ENCODE measurements at regions not wholly inside any gene's neighbourhood (a gene's known extent, or its start where the extent isn't known, plus 50 kb on each side); places are given as distances from the start of the nearest gene placed in this dataset.

DNA sequence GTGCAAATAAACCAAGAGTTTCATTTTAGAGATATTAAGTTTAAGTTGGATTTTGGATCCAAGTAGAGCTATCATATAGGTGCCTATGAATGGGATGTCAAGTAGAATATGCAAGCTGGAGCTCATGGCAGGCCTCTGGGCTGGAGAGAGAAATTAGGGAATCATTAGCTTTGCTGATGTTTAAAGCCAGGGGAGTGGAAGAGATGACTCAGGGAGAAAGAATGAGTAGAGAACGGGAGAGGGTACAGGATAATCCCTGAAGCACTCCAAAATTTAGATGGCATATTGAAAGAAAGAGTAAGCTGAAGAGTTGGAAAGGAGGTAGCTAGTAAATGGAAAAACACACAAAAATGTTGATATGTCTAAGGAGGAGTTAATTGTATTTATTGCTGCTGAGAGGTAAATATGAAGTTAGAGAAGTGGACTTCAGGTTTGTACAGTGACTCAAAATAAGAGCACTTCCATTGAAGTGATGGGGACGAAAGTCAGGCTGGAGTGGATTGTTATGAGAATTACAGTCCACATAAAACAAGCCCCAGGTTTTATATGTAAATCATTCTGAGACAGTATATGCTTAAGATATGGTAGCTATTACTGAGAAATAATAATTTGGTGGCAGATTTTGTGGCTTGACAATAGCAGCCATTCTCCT is 72.5 kb upstream of the GRXCR1 start:
- Histone ChIP-seq H3K36me3 (ENCODE audit: insufficient read depth, low read length) (no peaks in the 10 kb centered on the region), H3K4me3 (ENCODE audit: low read length) (no peak overlapping the region), H3K27ac (ENCODE audit: low read length) (no peak overlapping the region), H3K79me2 (replicated peaks; ENCODE audit: insufficient read depth, low read length) (no peaks in the 10 kb centered on the region), H3K9me2 (ENCODE audit: insufficient read depth, low read length) (no peaks in the 10 kb centered on the region), H3K9me3 (ENCODE audit: low read length) (no peaks in the 10 kb centered on the region), H4K20me1 (ENCODE audit: insufficient read depth) (no peaks in the 10 kb centered on the region), H3F3A (ENCODE audit: insufficient read depth, low read length, poor library complexity, severe bottlenecking) (no peaks in the 10 kb centered on the region), H3K4me2 (ENCODE audit: low read length) (no peak overlapping the region), H3K27me3 (ENCODE audit: insufficient read depth, low read depth, low read length) (no peaks in the 10 kb centered on the region), H3K9ac (ENCODE audit: low read length) (no peak overlapping the region), H2AFZ (ENCODE audit: low read depth, low read length) (no peak overlapping the region)
- TF ChIP-seq RAD21 (conservative IDR thresholded peaks at IDR 0.05), result no peak

DNA sequence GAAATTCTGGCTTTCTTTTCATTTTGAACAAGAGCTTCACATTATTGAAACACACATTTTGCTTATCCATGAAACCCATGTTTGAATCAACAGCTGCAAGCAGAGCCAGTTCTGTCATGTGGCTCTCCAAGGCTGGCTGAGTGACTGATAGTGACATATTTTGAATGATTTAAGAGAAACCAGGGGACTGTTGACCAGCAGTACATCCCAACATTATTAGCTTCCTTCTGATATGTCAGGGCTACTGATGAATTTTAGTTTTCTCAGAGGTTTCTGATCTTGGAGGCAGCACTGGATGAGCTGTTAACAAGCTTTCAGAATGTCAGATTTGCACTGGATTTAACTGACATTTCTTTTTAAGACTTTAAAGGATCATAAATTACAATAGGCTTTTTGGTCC is 74.6 kb upstream of the GRXCR1 start:
- H4K20me1 ChIP-seq (ENCODE audit: insufficient read depth), result no peaks in the 10 kb centered on the region
- no peak overlapping the region for H3K4me2 ChIP-seq (ENCODE audit: low read length)
- H3K9me3 ChIP-seq (ENCODE audit: low read length), result no peaks in the 10 kb centered on the region
- no peaks in the 10 kb centered on the region for H3K36me3 ChIP-seq (ENCODE audit: insufficient read depth, low read length)
- H3K27me3 ChIP-seq (ENCODE audit: insufficient read depth, low read depth, low read length), result no peaks in the 10 kb centered on the region
- H3K79me2 ChIP-seq (replicated peaks; ENCODE audit: insufficient read depth, low read length), result no peaks in the 10 kb centered on the region
- H2AFZ ChIP-seq (ENCODE audit: low read depth, low read length), result no peak overlapping the region
- H3K9ac ChIP-seq (ENCODE audit: low read length), result no peak overlapping the region
- H3K4me3 ChIP-seq (ENCODE audit: low read length), result no peak overlapping the region
- TF ChIP-seq TAF1 (IDR thresholded peaks at IDR 0.05; ENCODE audit: low read depth) (no peak), SMC3 (conservative IDR thresholded peaks at IDR 0.05; ENCODE audit: poor library complexity) (no peak), RAD21 (conservative IDR thresholded peaks at IDR 0.05) (peak; percentile 1)
- TF ChIP-seq, protein P1, sequence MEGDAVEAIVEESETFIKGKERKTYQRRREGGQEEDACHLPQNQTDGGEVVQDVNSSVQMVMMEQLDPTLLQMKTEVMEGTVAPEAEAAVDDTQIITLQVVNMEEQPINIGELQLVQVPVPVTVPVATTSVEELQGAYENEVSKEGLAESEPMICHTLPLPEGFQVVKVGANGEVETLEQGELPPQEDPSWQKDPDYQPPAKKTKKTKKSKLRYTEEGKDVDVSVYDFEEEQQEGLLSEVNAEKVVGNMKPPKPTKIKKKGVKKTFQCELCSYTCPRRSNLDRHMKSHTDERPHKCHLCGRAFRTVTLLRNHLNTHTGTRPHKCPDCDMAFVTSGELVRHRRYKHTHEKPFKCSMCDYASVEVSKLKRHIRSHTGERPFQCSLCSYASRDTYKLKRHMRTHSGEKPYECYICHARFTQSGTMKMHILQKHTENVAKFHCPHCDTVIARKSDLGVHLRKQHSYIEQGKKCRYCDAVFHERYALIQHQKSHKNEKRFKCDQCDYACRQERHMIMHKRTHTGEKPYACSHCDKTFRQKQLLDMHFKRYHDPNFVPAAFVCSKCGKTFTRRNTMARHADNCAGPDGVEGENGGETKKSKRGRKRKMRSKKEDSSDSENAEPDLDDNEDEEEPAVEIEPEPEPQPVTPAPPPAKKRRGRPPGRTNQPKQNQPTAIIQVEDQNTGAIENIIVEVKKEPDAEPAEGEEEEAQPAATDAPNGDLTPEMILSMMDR (IDR thresholded peaks at IDR 0.05; ENCODE audit: poor library complexity, severe bottlenecking), result no peak
- H3K27ac ChIP-seq (ENCODE audit: low read length), result no peak overlapping the region
- no peaks in the 10 kb centered on the region for H3K9me2 ChIP-seq (ENCODE audit: insufficient read depth, low read length)
- H3F3A ChIP-seq (ENCODE audit: insufficient read depth, low read length, poor library complexity, severe bottlenecking), result no peaks in the 10 kb centered on the region

DNA sequence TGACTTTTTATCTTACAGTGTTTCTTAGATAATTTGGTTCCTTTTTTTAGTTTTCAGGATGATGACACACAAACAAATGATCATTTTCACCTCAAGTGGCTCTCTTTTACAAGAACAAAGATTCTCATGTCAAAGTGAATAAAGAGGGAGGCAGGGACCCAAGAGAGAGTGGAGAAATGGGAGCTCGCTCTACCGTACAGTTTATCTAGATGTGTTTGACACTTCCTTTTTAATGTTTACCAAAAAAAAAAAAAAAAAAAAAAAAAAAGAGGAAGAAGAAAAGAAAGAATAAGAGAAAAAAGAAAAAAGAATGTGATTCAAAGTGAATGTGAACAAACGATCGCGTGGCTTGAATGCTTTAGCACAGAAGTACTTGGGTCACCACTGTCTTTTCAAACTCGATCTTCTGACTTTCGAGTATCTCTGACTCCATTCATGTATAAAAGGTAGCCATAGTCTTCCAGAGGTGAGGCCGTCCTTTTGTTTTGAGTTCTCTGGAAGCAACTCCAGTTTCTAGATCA is 75.6 kb upstream of the GRXCR1 start:
- Histone ChIP-seq H4K20me1 (ENCODE audit: insufficient read depth) (no peaks in the 10 kb centered on the region), H3K9ac (ENCODE audit: low read length) (no peak overlapping the region), H3K4me3 (ENCODE audit: low read length) (no peak overlapping the region), H3K79me2 (replicated peaks; ENCODE audit: insufficient read depth, low read length) (no peaks in the 10 kb centered on the region), H3K9me3 (ENCODE audit: low read length) (no peaks in the 10 kb centered on the region), H3F3A (ENCODE audit: insufficient read depth, low read length, poor library complexity, severe bottlenecking) (no peaks in the 10 kb centered on the region), H3K36me3 (ENCODE audit: insufficient read depth, low read length) (no peaks in the 10 kb centered on the region), H2AFZ (ENCODE audit: low read depth, low read length) (no peak overlapping the region), H3K27ac (ENCODE audit: low read length) (no peak overlapping the region), H3K4me2 (ENCODE audit: low read length) (no peak overlapping the region), H3K9me2 (ENCODE audit: insufficient read depth, low read length) (no peaks in the 10 kb centered on the region), H3K27me3 (ENCODE audit: insufficient read depth, low read depth, low read length) (no peaks in the 10 kb centered on the region)
- TF ChIP-seq SMC3 (conservative IDR thresholded peaks at IDR 0.05; ENCODE audit: poor library complexity) (no peak), MXI1 (conservative IDR thresholded peaks at IDR 0.05; ENCODE audit: poor library complexity, severe bottlenecking) (no peak), EZH2 (IDR thresholded peaks at IDR 0.05; ENCODE audit: borderline replicate concordance, insufficient read depth, low read length, poor library complexity, severe bottlenecking) (no peak), TAF1 (IDR thresholded peaks at IDR 0.05; ENCODE audit: low read depth) (no peak), RAD21 (conservative IDR thresholded peaks at IDR 0.05) (no peak), EP300 (conservative IDR thresholded peaks at IDR 0.05; ENCODE audit: poor library complexity, severe bottlenecking) (no peak), POLR2AphosphoS5 (IDR thresholded peaks at IDR 0.05) (no peak)
- TF ChIP-seq, protein P1 (IDR thresholded peaks at IDR 0.05; ENCODE audit: poor library complexity, severe bottlenecking), result no peak
- TF ChIP-seq, protein P2, sequence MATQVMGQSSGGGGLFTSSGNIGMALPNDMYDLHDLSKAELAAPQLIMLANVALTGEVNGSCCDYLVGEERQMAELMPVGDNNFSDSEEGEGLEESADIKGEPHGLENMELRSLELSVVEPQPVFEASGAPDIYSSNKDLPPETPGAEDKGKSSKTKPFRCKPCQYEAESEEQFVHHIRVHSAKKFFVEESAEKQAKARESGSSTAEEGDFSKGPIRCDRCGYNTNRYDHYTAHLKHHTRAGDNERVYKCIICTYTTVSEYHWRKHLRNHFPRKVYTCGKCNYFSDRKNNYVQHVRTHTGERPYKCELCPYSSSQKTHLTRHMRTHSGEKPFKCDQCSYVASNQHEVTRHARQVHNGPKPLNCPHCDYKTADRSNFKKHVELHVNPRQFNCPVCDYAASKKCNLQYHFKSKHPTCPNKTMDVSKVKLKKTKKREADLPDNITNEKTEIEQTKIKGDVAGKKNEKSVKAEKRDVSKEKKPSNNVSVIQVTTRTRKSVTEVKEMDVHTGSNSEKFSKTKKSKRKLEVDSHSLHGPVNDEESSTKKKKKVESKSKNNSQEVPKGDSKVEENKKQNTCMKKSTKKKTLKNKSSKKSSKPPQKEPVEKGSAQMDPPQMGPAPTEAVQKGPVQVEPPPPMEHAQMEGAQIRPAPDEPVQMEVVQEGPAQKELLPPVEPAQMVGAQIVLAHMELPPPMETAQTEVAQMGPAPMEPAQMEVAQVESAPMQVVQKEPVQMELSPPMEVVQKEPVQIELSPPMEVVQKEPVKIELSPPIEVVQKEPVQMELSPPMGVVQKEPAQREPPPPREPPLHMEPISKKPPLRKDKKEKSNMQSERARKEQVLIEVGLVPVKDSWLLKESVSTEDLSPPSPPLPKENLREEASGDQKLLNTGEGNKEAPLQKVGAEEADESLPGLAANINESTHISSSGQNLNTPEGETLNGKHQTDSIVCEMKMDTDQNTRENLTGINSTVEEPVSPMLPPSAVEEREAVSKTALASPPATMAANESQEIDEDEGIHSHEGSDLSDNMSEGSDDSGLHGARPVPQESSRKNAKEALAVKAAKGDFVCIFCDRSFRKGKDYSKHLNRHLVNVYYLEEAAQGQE (IDR thresholded peaks at IDR 0.05; ENCODE audit: borderline replicate concordance), result no peak
